Gastrocnemius medialis (tissue), 4 donors: ENCODE measurements at regions not wholly inside any gene's neighbourhood (a gene's known extent, or its start where the extent isn't known, plus 50 kb on each side); places are given as distances from the start of the nearest gene placed in this dataset.

ENCODE experiments used
- POLR2A ChIP-seq, 2 donors: fragments of 450-650 bp; IDR thresholded peaks; one replicate each; pipeline ENCODE4 v1.6.1; 2017; ENCODE audit warnings: antibody characterized with exemption in 2 of 2, mild to moderate bottlenecking in 2 of 2, moderate library complexity in 2 of 2
- TF ChIP-seq, protein P1 (sequence below), 5 experiments: fragments of 450-650 bp in 3 of 5; fragments of 200-600 bp in 2 of 5; sonication (generic) in 2 of 5; IDR thresholded peaks in 4 of 5; conservative IDR thresholded peaks in 1 of 5; 1 replicate in 4 of 5; 2 replicates in 1 of 5; pipeline ENCODE4 v1.5.1; 2016 to 2019; ENCODE audit warnings: antibody characterized with exemption in 5 of 5, mild to moderate bottlenecking in 3 of 5, moderate library complexity in 3 of 5

DNA sequence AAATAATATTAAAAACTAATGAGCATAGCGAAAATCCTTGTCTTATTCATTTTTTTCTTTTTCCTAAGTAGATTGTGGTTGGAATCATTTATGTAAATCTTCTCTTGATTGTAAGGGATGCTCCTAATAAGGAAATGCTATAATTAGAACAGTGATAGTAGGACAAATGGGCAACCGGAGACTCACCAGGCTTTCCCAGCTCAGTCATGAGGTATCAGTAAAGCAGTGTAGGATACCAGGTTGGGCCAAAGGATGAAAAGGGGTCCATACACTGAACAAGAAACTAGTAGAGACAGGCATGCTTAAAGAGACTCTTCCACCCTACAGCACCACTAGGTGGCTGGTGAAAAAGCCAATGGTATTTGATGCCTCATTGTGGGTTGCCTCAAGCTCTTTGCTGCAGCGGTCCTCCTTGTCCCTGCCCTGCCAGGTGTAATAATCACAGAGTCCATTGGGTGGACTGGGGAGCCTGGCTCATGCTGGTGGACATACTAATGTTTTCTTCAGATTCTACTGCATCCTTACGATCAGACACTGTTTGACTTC, 71.4 kb upstream of the FAM98A start:
- TF ChIP-seq, protein P1, sequence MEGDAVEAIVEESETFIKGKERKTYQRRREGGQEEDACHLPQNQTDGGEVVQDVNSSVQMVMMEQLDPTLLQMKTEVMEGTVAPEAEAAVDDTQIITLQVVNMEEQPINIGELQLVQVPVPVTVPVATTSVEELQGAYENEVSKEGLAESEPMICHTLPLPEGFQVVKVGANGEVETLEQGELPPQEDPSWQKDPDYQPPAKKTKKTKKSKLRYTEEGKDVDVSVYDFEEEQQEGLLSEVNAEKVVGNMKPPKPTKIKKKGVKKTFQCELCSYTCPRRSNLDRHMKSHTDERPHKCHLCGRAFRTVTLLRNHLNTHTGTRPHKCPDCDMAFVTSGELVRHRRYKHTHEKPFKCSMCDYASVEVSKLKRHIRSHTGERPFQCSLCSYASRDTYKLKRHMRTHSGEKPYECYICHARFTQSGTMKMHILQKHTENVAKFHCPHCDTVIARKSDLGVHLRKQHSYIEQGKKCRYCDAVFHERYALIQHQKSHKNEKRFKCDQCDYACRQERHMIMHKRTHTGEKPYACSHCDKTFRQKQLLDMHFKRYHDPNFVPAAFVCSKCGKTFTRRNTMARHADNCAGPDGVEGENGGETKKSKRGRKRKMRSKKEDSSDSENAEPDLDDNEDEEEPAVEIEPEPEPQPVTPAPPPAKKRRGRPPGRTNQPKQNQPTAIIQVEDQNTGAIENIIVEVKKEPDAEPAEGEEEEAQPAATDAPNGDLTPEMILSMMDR (IDR thresholded peaks at IDR 0.05 in 4 of 5, conservative IDR thresholded peaks at IDR 0.05 in 1 of 5) = no peak
- TF ChIP-seq POLR2A (IDR thresholded peaks at IDR 0.05) = no peak
